ENCODE measurements at regions not wholly inside any gene's neighbourhood (a gene's known extent, or its start where the extent isn't known, plus 50 kb on each side); places are given as distances from the start of the nearest gene placed in this dataset.

- FAIRE-seq, result no peak
Observed at GRCh38 chr12:126019385-126019784, 954.1 kb downstream of the AACS start.

More at GRCh38 chr12:126019385-126019784, 954.1 kb downstream of the AACS start:
- POLR2A ChIA-PET (ENCODE audit: partially characterized antibody), result no interaction called here
- Histone ChIP-seq H3K18ac (ENCODE audit: extremely low read depth, low read length) (no peak overlapping the region), H3K9ac (replicated peaks in 1 of 4; ENCODE audit: extremely low read depth in 1 of 4, low read depth in 3 of 4, low read length in 3 of 4) (no peak overlapping the region), H4K20me1 (replicated peaks in 1 of 2; ENCODE audit: control insufficient read depth in 1 of 2, insufficient read depth in 2 of 2, low read length in 2 of 2) (no peaks in the 10 kb centered on the region), H2BK15ac (ENCODE audit: low read length) (no peak overlapping the region), H3K9me3 (ENCODE audit: insufficient read depth in 2 of 2, low read depth in 1 of 2, low read length in 1 of 2) (peaks cover 3 to 10% of the 10 kb centered on the region in 2 experiments; a peak in 2 of 4 replicates), H4K5ac (ENCODE audit: insufficient read length, low read depth, low read length) (no peak overlapping the region), H3K79me2 (ENCODE audit: control insufficient read depth in 1 of 2, insufficient read depth in 2 of 2, low read length in 2 of 2) (no peaks in the 10 kb centered on the region), H3K23me2 (ENCODE audit: low read depth, low read length) (no peaks in the 10 kb centered on the region), H3K36me3 (ENCODE audit: control insufficient read depth in 2 of 4, insufficient read depth in 4 of 4, low read length in 3 of 4) (no peaks in the 10 kb centered on the region), H2AFZ (ENCODE audit: low read length) (no peak overlapping the region), H3K56ac (replicated peaks; ENCODE audit: insufficient read length, low read depth, low read length) (no peak overlapping the region), H3K79me1 (ENCODE audit: low read depth, low read length) (no peaks in the 10 kb centered on the region), H4K8ac (ENCODE audit: extremely low read depth, insufficient read depth, low read length) (no peak overlapping the region), H3K4ac (replicated peaks; ENCODE audit: insufficient read length, low read depth, low read length) (no peak overlapping the region), H4K91ac (replicated peaks; ENCODE audit: insufficient read length, low read length) (no peak overlapping the region), H2BK5ac (ENCODE audit: low read depth, low read length) (no peak overlapping the region), H3K27me3 (replicated peaks in 1 of 4; ENCODE audit: control insufficient read depth in 3 of 4, extremely low read depth in 1 of 4, insufficient read depth in 3 of 4, low read length in 3 of 4) (no peaks in the 10 kb centered on the region), H2AK5ac (ENCODE audit: low read depth, low read length) (no peak overlapping the region), H2BK12ac (ENCODE audit: low read depth, low read length) (no peak overlapping the region), H2BK20ac (ENCODE audit: low read length) (no peak overlapping the region), H3K23ac (ENCODE audit: insufficient read length) (no peak overlapping the region), H3K27ac (ENCODE audit: low read depth, low read length) (no peak overlapping the region), H2BK120ac (replicated peaks; ENCODE audit: low read depth, low read length) (no peak overlapping the region), H3K14ac (ENCODE audit: insufficient read length) (no peak overlapping the region), H3K4me1 (replicated peaks in 1 of 4; ENCODE audit: control insufficient read depth in 3 of 4, insufficient read depth in 4 of 4, low read length in 3 of 4) (peaks cover 0 to 2% (median 0%) of the 10 kb centered on the region in 4 experiments; a peak in 1 of 7 replicates), H3K4me3 (ENCODE audit: extremely low read depth in 1 of 4, insufficient read depth in 2 of 4, low read depth in 3 of 4, low read length in 4 of 4) (no peak overlapping the region), H3K4me2 (ENCODE audit: insufficient read depth in 1 of 2, low read depth in 2 of 2, low read length in 2 of 2) (no peak overlapping the region)
- no peak for DNase-seq (ENCODE audit: low read depth in 1 of 2, low spot score in 2 of 2)
- TF ChIP-seq CTBP2 (IDR thresholded peaks at IDR 0.05; ENCODE audit: borderline replicate concordance, insufficient read depth, insufficient read length, low read length) (no peak), PHF8 (conservative IDR thresholded peaks at IDR 0.05; ENCODE audit: low read depth, low read length) (no peak), KDM5A (IDR thresholded peaks at IDR 0.05; ENCODE audit: low read length) (no peak), CBX5 (IDR thresholded peaks at IDR 0.05; ENCODE audit: low read depth, low read length) (no peak), SIRT6 (IDR thresholded peaks at IDR 0.05; ENCODE audit: low read length) (no peak), JUND (IDR thresholded peaks at IDR 0.05; ENCODE audit: low read length) (no peak), ATF2 (IDR thresholded peaks at IDR 0.05; ENCODE audit: low read length) (no peak), FOSL1 (IDR thresholded peaks at IDR 0.05; ENCODE audit: insufficient read depth, low read depth, low read length) (no peak), TAF1 (IDR thresholded peaks at IDR 0.05; ENCODE audit: low read depth, low read length) (no peak), CEBPB (IDR thresholded peaks at IDR 0.05; ENCODE audit: low read depth, low read length) (no peak), SIN3A (conservative IDR thresholded peaks at IDR 0.05 in 1 of 2, IDR thresholded peaks at IDR 0.05 in 1 of 2; ENCODE audit: low read depth in 1 of 2, low read length in 2 of 2) (no peak), BCL11A (IDR thresholded peaks at IDR 0.05; ENCODE audit: low read depth in 2 of 2, low read length in 2 of 2) (no peak), EP300 (IDR thresholded peaks at IDR 0.05; ENCODE audit: borderline replicate concordance in 1 of 2, low read depth in 2 of 2, low read length in 2 of 2) (no peak)
- CTCF ChIA-PET (ENCODE audit: partially characterized antibody), result interaction anchor here (1.1 kb wide), 1 partner anchor 15 kb away, joined by 3 read pairs; no protein-coding TSS in a partner anchor
- 83% methylated on average over 6 of the region's 6 CpGs; no CpG with 5 or more reads in 1 of the 2 experiments for WGBS, 2 experiments (ENCODE audit: extremely low coverage in 1 of 2, insufficient coverage in 1 of 2, insufficient read length in 1 of 2, insufficient replicate concordance in 2 of 2, low coverage in 1 of 2, low lambda C conversion rate in 2 of 2, missing lambda C conversion rate in 1 of 2)
